Breast epithelium (tissue), 3 donors: ENCODE measurements at regions not wholly inside any gene's neighbourhood (a gene's known extent, or its start where the extent isn't known, plus 50 kb on each side); places are given as distances from the start of the nearest gene placed in this dataset.

Experiments
- POLR2A ChIP-seq: fragments of 450-650 bp; IDR thresholded peaks from one replicate; pipeline ENCODE4 v1.6.1; 2016; ENCODE audit warnings: antibody characterized with exemption, mild to moderate bottlenecking, moderate library complexity
- POLR2AphosphoS5 ChIP-seq, 3 donors: sonication (generic); formaldehyde crosslinking; IDR thresholded peaks; one replicate each; pipeline ENCODE4 v1.6.1; 2017; ENCODE audit warnings: antibody characterized with exemption in 3 of 3
- TF ChIP-seq, protein P1 (sequence below), 3 donors: fragments of 450-650 bp; IDR thresholded peaks; one replicate each; pipeline ENCODE4 v1.5.1; 2016 to 2017; ENCODE audit warnings: antibody characterized with exemption in 3 of 3, mild to moderate bottlenecking in 3 of 3, moderate library complexity in 3 of 3

DNA sequence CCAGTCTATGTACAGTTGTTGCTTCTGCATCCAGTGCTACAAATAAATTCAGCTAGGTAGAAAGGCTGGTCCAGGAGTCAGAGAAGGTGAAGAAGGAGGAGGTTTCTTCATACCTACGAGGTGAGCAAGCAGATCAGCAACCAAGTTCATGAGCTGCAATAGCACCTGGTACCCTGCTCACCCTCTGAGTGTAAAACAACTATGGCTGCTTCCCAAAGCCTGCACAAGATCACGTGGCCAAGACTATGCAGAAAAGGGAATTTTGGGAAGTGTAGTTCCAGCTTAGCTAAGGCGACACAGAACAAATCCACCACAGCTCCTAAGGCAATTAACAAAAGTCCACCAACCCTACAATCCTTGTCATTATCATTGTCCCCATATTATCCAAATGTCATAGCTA is 95.9 kb upstream of the AUTS2 start:
- TF ChIP-seq, protein P1, sequence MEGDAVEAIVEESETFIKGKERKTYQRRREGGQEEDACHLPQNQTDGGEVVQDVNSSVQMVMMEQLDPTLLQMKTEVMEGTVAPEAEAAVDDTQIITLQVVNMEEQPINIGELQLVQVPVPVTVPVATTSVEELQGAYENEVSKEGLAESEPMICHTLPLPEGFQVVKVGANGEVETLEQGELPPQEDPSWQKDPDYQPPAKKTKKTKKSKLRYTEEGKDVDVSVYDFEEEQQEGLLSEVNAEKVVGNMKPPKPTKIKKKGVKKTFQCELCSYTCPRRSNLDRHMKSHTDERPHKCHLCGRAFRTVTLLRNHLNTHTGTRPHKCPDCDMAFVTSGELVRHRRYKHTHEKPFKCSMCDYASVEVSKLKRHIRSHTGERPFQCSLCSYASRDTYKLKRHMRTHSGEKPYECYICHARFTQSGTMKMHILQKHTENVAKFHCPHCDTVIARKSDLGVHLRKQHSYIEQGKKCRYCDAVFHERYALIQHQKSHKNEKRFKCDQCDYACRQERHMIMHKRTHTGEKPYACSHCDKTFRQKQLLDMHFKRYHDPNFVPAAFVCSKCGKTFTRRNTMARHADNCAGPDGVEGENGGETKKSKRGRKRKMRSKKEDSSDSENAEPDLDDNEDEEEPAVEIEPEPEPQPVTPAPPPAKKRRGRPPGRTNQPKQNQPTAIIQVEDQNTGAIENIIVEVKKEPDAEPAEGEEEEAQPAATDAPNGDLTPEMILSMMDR (IDR thresholded peaks at IDR 0.05) = no peak
- TF ChIP-seq POLR2AphosphoS5 (IDR thresholded peaks at IDR 0.05) (no peak), POLR2A (no peak)
